RWPE2 (cell line): ENCODE measurements at regions not wholly inside any gene's neighbourhood (a gene's known extent, or its start where the extent isn't known, plus 50 kb on each side); places are given as distances from the start of the nearest gene placed in this dataset.

Experiments
- ATAC-seq: fragments of 200-7000 bp; cut with Tn5 transposase; 3 replicates; pipeline ENCODE4 v1.9.1; 2021; ENCODE audit warnings: low read depth
- DNase-seq: peaks from one replicate; pipeline ENCODE4 v3.0.0-alpha.2; 2020; ENCODE audit warnings: low spot score
- H3K27ac ChIP-seq: fragments of 450-650 bp; 2 replicates; pipeline ENCODE4 v1.5.1; 2017; ENCODE audit warnings: mild to moderate bottlenecking; ENCODE audit not compliant: poor library complexity, severe bottlenecking
- H3K27me3 ChIP-seq: fragments of 250-450 bp; sonication (Bioruptor Pico); 2 replicates; pipeline ENCODE4 v1.5.1; 2021; ENCODE audit warnings: mild to moderate bottlenecking, moderate library complexity; ENCODE audit not compliant: insufficient read depth, poor library complexity, severe bottlenecking
- H3K36me3 ChIP-seq: fragments of 250-450 bp; sonication (Bioruptor Pico); 2 replicates; pipeline ENCODE4 v1.5.1; 2020; ENCODE audit warnings: low read depth, mild to moderate bottlenecking, moderate library complexity
- H3K4me1 ChIP-seq: fragments of 250-450 bp; sonication (Bioruptor Pico); 2 replicates; pipeline ENCODE4 v1.5.1; 2021; ENCODE audit warnings: mild to moderate bottlenecking, moderate library complexity; ENCODE audit not compliant: insufficient read depth, poor library complexity, severe bottlenecking
- H3K4me3 ChIP-seq: fragments of 250-450 bp; sonication (Bioruptor Pico); 2 replicates; pipeline ENCODE4 v1.5.1; 2021; ENCODE audit warnings: mild to moderate bottlenecking, moderate library complexity; ENCODE audit not compliant: severe bottlenecking
- H3K9me3 ChIP-seq: fragments of 250-450 bp; sonication (Bioruptor Pico); 2 replicates; pipeline ENCODE4 v1.5.1; 2021; ENCODE audit warnings: mild to moderate bottlenecking, moderate library complexity; ENCODE audit not compliant: severe bottlenecking
- TF ChIP-seq, protein P1 (sequence below): fragments of 450-650 bp; IDR thresholded peaks from one replicate; pipeline ENCODE4 v1.5.1; 2017; ENCODE audit warnings: mild to moderate bottlenecking, moderate library complexity; ENCODE audit not compliant: poor library complexity, severe bottlenecking

DNA sequence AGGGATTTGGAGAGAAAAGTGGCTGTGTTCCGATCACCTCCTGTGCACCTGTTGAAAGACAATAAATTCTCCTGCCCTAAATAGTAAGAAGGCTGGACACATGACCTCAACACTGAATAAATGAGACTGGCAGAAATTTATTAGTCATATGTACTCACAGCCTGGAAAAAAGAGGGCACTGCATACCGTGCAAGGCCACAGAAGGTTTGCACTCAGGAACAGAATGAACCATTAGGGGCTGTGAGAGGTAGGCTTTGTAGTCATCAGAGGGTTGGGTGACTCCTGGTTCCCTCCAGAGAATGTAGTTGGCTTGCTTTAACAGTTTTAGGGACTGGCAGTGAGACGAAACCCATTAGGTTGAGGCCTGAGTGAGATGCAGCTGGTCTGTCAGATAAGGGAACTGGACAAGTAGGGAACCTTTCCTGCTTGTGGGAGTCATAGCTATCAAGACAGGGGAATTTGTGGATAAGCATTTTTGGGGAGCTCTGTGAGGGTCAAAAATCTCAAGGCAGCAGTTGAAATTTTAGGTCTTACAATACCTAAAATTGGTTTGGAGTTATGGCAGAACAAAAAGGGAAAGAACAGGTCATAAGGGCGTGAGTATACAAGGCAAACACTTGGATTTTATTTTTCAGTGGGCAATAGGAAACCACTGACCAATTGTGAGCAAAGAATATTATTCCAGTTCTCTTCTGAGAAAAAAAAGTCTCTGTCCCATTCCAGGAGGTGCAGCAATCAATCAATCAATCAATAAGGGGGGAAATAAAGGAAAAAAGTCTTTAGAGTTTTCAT lies 67.9 kb upstream of the BTN3A2 start:
- no peak overlapping the region for H3K4me3 ChIP-seq
- no peaks in the 10 kb centered on the region for H3K27me3 ChIP-seq
- DNase-seq (no peak), ATAC-seq (peak; percentile 61)
- peaks cover 20% of the 10 kb centered on the region for H3K4me1 ChIP-seq
- H3K27ac ChIP-seq: peak overlapping the region; percentile 84
- TF ChIP-seq, protein P1, sequence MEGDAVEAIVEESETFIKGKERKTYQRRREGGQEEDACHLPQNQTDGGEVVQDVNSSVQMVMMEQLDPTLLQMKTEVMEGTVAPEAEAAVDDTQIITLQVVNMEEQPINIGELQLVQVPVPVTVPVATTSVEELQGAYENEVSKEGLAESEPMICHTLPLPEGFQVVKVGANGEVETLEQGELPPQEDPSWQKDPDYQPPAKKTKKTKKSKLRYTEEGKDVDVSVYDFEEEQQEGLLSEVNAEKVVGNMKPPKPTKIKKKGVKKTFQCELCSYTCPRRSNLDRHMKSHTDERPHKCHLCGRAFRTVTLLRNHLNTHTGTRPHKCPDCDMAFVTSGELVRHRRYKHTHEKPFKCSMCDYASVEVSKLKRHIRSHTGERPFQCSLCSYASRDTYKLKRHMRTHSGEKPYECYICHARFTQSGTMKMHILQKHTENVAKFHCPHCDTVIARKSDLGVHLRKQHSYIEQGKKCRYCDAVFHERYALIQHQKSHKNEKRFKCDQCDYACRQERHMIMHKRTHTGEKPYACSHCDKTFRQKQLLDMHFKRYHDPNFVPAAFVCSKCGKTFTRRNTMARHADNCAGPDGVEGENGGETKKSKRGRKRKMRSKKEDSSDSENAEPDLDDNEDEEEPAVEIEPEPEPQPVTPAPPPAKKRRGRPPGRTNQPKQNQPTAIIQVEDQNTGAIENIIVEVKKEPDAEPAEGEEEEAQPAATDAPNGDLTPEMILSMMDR: no peak
- H3K9me3 ChIP-seq: no peaks in the 10 kb centered on the region
- H3K36me3 ChIP-seq: no peaks in the 10 kb centered on the region

DNA sequence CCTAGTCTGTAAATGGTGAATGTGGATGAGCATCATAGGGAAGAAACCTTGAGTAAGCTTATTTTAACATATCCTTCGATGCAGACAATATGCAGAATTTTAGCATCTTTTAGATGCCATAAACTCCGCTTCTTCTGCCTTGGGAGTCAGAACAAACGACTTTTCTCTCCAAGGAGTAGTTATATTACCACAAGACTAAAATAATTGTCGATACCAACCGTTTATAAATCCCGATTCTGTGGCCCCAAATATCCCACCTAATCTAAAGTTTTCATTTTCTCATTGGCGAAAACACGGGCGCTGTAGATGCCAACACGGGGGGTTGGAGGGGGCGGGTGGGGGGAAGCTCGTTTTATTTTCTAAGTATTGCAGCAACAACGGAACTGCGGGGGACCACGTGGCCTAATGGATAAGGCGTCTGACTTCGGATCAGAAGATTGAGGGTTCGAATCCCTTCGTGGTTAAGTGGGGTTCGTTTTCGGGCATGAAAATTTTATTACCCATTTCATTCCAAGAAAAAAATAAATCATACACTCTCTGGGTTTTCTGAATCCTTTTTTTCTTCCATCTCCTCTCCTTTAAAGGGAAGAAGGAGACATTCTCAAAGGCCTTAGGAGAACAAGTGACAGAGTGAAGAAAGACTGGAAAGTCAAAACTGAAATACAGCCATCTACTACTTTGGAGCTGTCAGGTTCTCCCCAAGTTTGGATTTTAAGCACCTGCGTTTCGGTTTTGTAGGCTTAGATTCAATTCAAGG lies 65.5 kb upstream of the BTN3A2 start:
- H3K36me3 ChIP-seq: no peaks in the 10 kb centered on the region
- no peak overlapping the region for H3K27ac ChIP-seq
- H3K4me3 ChIP-seq: no peak overlapping the region
- DNase-seq (no peak), ATAC-seq (no peak)
- no peaks in the 10 kb centered on the region for H3K27me3 ChIP-seq
- H3K9me3 ChIP-seq: no peaks in the 10 kb centered on the region
- TF ChIP-seq, protein P1: no peak
- peaks cover 20% of the 10 kb centered on the region for H3K4me1 ChIP-seq

- Histone ChIP-seq H3K27ac (no peak overlapping the region), H3K9me3 (no peaks in the 10 kb centered on the region), H3K27me3 (no peaks in the 10 kb centered on the region), H3K4me3 (no peak overlapping the region), H3K4me1 (peaks cover 23% of the 10 kb centered on the region), H3K36me3 (no peaks in the 10 kb centered on the region)
- no peak for ATAC-seq
- TF ChIP-seq, protein P1: no peak
- no peak for DNase-seq
Observed at GRCh38 chr6:26300043-26300331, 65.0 kb upstream of the BTN3A2 start.

- no peaks in the 10 kb centered on the region for H3K36me3 ChIP-seq
- no peak overlapping the region for H3K27ac ChIP-seq
- ATAC-seq: no peak
- H3K4me3 ChIP-seq: no peak overlapping the region
- peaks cover 22% of the 10 kb centered on the region for H3K4me1 ChIP-seq
- DNase-seq: no peak
- TF ChIP-seq, protein P1: no peak
- no peaks in the 10 kb centered on the region for H3K9me3 ChIP-seq
- H3K27me3 ChIP-seq: no peaks in the 10 kb centered on the region
Observed at GRCh38 chr6:26300359-26300758, 64.6 kb upstream of the BTN3A2 start.

DNA sequence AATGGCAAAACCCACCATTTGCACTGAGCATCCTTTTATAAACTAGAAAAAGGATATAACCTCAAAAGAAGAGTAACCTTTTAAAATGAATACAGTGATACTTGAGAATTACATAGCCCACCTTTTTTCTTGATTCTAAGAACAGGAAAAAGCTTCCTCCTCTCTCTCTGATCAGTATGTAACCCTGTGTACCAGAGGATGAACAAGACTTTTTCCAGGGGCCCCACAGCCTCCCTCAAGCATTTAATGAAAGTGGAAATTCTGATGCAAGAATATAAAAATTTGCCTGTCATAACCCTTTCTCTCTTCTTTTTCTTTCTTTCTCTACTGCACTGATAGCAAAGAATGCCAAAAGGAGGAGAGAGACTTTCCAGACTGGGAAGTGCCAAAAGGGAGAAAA lies 64.2 kb upstream of the BTN3A2 start:
- H3K4me1 ChIP-seq: peaks cover 17% of the 10 kb centered on the region
- H3K27me3 ChIP-seq: no peaks in the 10 kb centered on the region
- H3K4me3 ChIP-seq: no peak overlapping the region
- H3K27ac ChIP-seq: no peak overlapping the region
- H3K9me3 ChIP-seq: no peaks in the 10 kb centered on the region
- TF ChIP-seq, protein P1: no peak
- DNase-seq: no peak
- no peak for ATAC-seq
- H3K36me3 ChIP-seq: no peaks in the 10 kb centered on the region
